ENCODE measurements at regions not wholly inside any gene's neighbourhood (a gene's known extent, or its start where the extent isn't known, plus 50 kb on each side); places are given as distances from the start of the nearest gene placed in this dataset.
"Not testable (repeated sequence)": the region's sequence is repeated elsewhere in the genome, so short reads cannot be mapped to it uniquely, and the experiment has no call there.

- TF ChIP-seq CTCF (IDR thresholded peaks at IDR 0.05; ENCODE audit: low read depth, low read length, poor library complexity, severe bottlenecking); EZH2phosphoT487 (IDR thresholded peaks at IDR 0.05; ENCODE audit: borderline replicate concordance, low read length): not testable (repeated sequence)
These were observed 50.8 kb upstream of the PROP1 start for GRCh38 chr5:178046757-178047399.

All from DOHH2 (cell line).